ENCODE measurements at regions not wholly inside any gene's neighbourhood (a gene's known extent, or its start where the extent isn't known, plus 50 kb on each side); places are given as distances from the start of the nearest gene placed in this dataset.
"Not testable (repeated sequence)": the region's sequence is repeated elsewhere in the genome, so short reads cannot be mapped to it uniquely, and the experiment has no call there.

DNA sequence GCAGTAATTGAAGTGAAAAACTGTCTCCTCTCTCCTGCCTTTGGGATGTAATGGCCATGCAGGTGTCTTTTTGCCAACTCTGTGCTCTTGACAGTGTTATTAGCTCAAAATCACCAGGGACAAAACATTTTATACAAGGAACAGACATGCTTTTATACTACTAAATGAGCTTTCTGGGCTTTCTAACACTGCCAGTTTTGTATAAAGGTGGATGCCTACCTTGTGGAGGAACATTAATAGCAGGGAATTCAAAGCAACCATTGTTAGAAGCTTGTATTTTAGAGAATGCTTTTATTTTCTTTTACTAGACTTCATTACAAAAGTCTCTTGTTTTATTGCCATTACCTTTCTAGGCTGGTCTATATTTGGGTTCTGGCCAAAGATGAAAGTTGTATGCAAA, 54.7 kb upstream of the ARSJ start:
- H3K27ac ChIP-seq = no peak overlapping the region
- H3K4me1 ChIP-seq (replicated peaks in 1 of 2) = peaks cover 0 to 17% of the 10 kb centered on the region in 2 donors
- in situ Hi-C loops (cut with MboI; ENCODE audit: low pct_unique_long_range_greater_than_20kb in 2 of 9, low sequenced_read_pairs in 9 of 9, unreplicated experiment in 9 of 9) = no loop called here
- no peak for ATAC-seq (replicated peaks in 6 of 8)
- no peak overlapping the region for H3K4me3 ChIP-seq

DNA sequence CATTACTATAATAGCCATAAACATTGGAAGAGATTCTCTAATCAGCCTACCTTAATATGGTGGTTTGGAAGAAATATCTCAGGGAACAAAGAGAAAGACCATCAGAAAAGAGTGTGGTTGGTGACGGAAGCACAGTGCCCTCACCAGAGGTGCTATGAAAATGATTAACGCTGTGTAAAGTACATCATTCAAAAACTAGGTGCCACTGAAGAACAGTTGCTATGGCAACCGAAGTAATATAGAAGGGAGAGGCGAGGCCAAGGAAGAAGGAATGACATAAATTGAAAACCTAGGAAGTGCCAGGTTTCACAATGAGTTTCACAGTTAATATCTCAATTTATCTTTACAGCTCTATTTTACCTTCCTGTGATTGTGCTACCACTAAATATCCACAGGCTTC, 57.0 kb upstream of the ARSJ start:
- peak in 5 of 8 experiments; percentile 38 to 89 (median 64) for ATAC-seq (replicated peaks in 6 of 8)
- Histone ChIP-seq H3K27ac (no peak overlapping the region), H3K4me1 (replicated peaks in 1 of 2) (peaks cover 0 to 17% of the 10 kb centered on the region in 2 donors), H3K4me3 (no peak overlapping the region)
- 58 to 100% (median 80%) methylated on average over 1 to 3 of the region's 4 CpGs for WGBS, 10 experiments
- in situ Hi-C loops (cut with MboI; ENCODE audit: low pct_unique_long_range_greater_than_20kb in 2 of 9, low sequenced_read_pairs in 9 of 9, unreplicated experiment in 9 of 9) = no loop called here

- in situ Hi-C loops (cut with MboI; ENCODE audit: low pct_unique_long_range_greater_than_20kb in 2 of 9, low sequenced_read_pairs in 9 of 9, unreplicated experiment in 9 of 9) = no loop called here
- Histone ChIP-seq H3K27ac (no peak overlapping the region), H3K4me3 (no peak overlapping the region), H3K4me1 (replicated peaks in 1 of 2) (peaks cover 0 to 17% of the 10 kb centered on the region in 2 donors)
- ATAC-seq (replicated peaks in 6 of 8) = peak in 1 of 8 experiments; percentile 12
- WGBS, 10 experiments = 71 to 100% (median 81%) methylated on average over 1 to 5 of the region's 5 CpGs
Measured at GRCh38 chr4:114036864-114037263, 57.4 kb upstream of the ARSJ start.

- no peak overlapping the region for H3K4me3 ChIP-seq
- peaks cover 0 to 17% of the 10 kb centered on the region in 2 donors for H3K4me1 ChIP-seq (replicated peaks in 1 of 2)
- no peak overlapping the region for H3K27ac ChIP-seq
- WGBS, 10 experiments = 100% methylated on average over 1 of the region's 1 CpG; no CpG with 5 or more reads in 7 of the 10 experiments
- in situ Hi-C loops (cut with MboI; ENCODE audit: low pct_unique_long_range_greater_than_20kb in 2 of 9, low sequenced_read_pairs in 9 of 9, unreplicated experiment in 9 of 9) = no loop called here
- ATAC-seq (replicated peaks in 6 of 8) = peak in 1 of 8 experiments; percentile 58
Measured at GRCh38 chr4:114037988-114038387, 58.5 kb upstream of the ARSJ start.

DNA sequence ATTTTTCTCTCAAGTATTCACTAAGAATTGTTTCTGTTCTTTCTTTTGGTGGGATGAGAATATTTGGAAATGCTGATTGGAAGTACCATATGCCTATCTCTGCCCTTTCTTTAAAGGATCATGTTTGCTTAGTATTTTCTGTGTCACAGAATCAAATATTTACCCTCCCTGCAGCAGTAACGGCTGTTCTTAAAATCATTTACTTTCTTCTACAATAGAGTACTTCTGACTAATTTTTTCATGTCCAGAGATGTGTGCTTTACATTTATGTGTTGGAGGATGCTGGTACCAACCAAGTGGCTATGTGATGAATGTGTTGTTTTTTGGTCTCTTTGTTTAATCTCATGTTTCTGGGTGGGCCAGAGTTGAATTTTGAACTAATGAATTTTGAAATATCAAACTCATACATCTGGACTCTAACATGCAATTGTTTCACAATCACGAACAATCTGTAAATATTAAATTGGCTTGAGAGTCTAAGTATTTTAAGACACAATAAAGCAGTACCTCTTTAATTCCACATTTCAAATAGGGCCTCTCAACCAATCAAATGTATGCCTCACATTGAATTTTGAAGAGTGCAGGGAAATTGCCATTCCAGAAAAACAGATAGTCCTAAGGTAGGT, 59.4 kb upstream of the ARSJ start:
- peaks cover 0 to 17% of the 10 kb centered on the region in 2 donors for H3K4me1 ChIP-seq (replicated peaks in 1 of 2)
- ATAC-seq (replicated peaks in 6 of 8) = peak in 1 of 8 experiments; percentile 39
- no peak overlapping the region for H3K27ac ChIP-seq
- in situ Hi-C loops (cut with MboI; ENCODE audit: low pct_unique_long_range_greater_than_20kb in 2 of 9, low sequenced_read_pairs in 9 of 9, unreplicated experiment in 9 of 9) = no loop called here
- H3K4me3 ChIP-seq = no peak overlapping the region
- WGBS, 10 experiments = 10 to 100% (median 80%) methylated on average over 1 to 2 of the region's 2 CpGs

- no peak overlapping the region for H3K4me3 ChIP-seq
- no peak overlapping the region for H3K27ac ChIP-seq
- peak in 3 of 8 experiments; percentile 18 to 54 (median 33) for ATAC-seq (replicated peaks in 6 of 8)
- in situ Hi-C loops (cut with MboI; ENCODE audit: low pct_unique_long_range_greater_than_20kb in 2 of 9, low sequenced_read_pairs in 9 of 9, unreplicated experiment in 9 of 9) = no loop called here
- 50 to 100% (median 80%) methylated on average over 1 to 3 of the region's 3 CpGs; no CpG with 5 or more reads in 3 of the 10 experiments for WGBS, 10 experiments
- peaks cover 0 to 17% of the 10 kb centered on the region in 2 donors for H3K4me1 ChIP-seq (replicated peaks in 1 of 2)
Measured at GRCh38 chr4:114040319-114041116, 61.1 kb upstream of the ARSJ start.

GRCh38 chr4:114041117-114041475, 61.6 kb upstream of the ARSJ start:
- Histone ChIP-seq H3K4me1 (replicated peaks in 1 of 2) (peaks cover 0 to 14% of the 10 kb centered on the region in 2 donors), H3K27ac (no peak overlapping the region), H3K4me3 (no peak overlapping the region)
- in situ Hi-C loops (cut with MboI; ENCODE audit: low pct_unique_long_range_greater_than_20kb in 2 of 9, low sequenced_read_pairs in 9 of 9, unreplicated experiment in 9 of 9) = no loop called here
- peak in 1 of 8 experiments; percentile 31 for ATAC-seq (replicated peaks in 6 of 8)
- WGBS, 10 experiments = 43 to 100% (median 83%) methylated on average over 1 to 2 of the region's 2 CpGs

GRCh38 chr4:114043116-114043515, 63.7 kb upstream of the ARSJ start:
- no peak overlapping the region for H3K27ac ChIP-seq
- no peak for ATAC-seq (replicated peaks in 6 of 8)
- in situ Hi-C loops (cut with MboI; ENCODE audit: low pct_unique_long_range_greater_than_20kb in 2 of 9, low sequenced_read_pairs in 9 of 9, unreplicated experiment in 9 of 9) = no loop called here
- H3K4me1 ChIP-seq (replicated peaks in 1 of 2) = no peaks in the 10 kb centered on the region
- no peak overlapping the region for H3K4me3 ChIP-seq

DNA sequence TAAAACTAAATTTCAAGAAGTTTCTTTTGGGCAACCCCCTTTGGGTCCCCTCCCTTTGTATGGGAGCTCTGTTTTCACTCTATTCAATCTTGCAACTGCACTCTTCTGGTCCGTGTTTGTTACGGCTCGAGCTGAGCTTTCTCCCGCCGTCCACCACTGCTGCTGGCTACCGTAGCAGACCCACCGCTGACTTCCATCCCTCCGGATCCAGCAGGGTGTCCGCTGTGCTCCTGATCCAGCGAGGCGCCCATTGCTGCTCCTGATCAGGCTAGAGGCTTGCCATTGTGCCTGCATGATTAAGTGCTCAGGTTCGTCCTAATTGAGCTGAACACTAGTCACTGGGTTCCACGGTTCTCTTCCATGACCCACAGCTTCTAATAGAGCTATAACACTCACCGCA, 64.9 kb upstream of the ARSJ start:
- H3K27ac ChIP-seq; H3K4me3 ChIP-seq; H3K4me1 ChIP-seq (replicated peaks in 1 of 2); ATAC-seq (replicated peaks in 6 of 8); in situ Hi-C loops (cut with MboI; ENCODE audit: low pct_unique_long_range_greater_than_20kb in 2 of 9, low sequenced_read_pairs in 9 of 9, unreplicated experiment in 9 of 9): not testable (repeated sequence)
- WGBS, 10 experiments = 53 to 100% (median 91%) methylated on average over 1 to 13 of the region's 14 CpGs; no CpG with 5 or more reads in 2 of the 10 experiments

DNA sequence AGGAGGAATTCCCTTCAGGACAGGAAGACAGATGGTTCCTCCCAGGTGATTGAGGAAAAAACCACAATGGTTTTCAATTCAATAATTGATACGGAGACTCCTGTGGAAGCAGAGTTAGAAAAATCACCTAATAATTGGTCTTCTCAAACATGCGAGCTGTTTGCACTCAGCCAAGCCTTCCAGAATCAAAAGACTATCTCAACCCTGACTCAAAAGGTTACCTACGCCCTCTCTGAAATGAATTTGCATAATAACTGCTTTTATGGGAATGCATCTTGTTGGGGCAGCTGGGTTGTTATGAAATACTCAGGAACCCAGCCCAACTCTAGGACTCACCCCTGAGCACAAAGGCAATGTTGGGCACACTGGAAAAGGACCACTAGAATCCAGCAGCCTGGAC, 66.9 kb upstream of the ARSJ start:
- in situ Hi-C loops (cut with MboI; ENCODE audit: low pct_unique_long_range_greater_than_20kb in 2 of 9, low sequenced_read_pairs in 9 of 9, unreplicated experiment in 9 of 9) = no loop called here
- Histone ChIP-seq H3K27ac (no peak overlapping the region), H3K4me3 (no peak overlapping the region), H3K4me1 (replicated peaks in 1 of 2) (no peaks in the 10 kb centered on the region)
- peak in 3 of 8 experiments; percentile 19 to 61 (median 37) for ATAC-seq (replicated peaks in 6 of 8)
- WGBS, 10 experiments = 43 to 100% (median 80%) methylated on average over 1 to 3 of the region's 3 CpGs; no CpG with 5 or more reads in 1 of the 10 experiments

- H3K4me3 ChIP-seq; H3K4me1 ChIP-seq (replicated peaks in 1 of 2); in situ Hi-C loops (cut with MboI; ENCODE audit: low pct_unique_long_range_greater_than_20kb in 2 of 9, low sequenced_read_pairs in 9 of 9, unreplicated experiment in 9 of 9); ATAC-seq (replicated peaks in 6 of 8); H3K27ac ChIP-seq: not testable (repeated sequence)
- WGBS, 10 experiments = 50 to 100% (median 100%) methylated on average over 1 of the region's 3 CpGs; no CpG with 5 or more reads in 7 of the 10 experiments
Measured at GRCh38 chr4:114048154-114048553, 68.7 kb upstream of the ARSJ start.

DNA sequence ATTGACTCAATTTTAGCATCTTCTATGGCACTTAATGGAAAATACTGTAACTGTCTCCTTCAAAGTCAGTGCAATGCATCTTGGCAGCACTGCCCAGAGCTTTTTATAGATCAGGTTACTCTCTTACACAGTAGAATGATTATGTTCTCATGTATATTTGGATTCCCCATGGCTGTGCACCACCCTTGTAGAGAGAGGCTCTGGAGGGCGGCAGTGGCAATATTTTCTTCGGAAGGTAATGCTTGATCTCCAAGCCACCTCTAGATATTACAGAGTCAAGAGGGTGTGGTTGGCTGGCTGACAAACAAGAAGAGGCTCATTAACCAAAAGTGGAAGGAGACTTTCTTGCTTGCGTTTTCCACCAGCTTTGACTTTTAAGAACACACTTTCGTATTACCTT, 72.8 kb upstream of the ARSJ start:
- H3K4me3 ChIP-seq = no peak overlapping the region
- 80 to 100% (median 94%) methylated on average over 1 to 4 of the region's 4 CpGs for WGBS, 10 experiments
- in situ Hi-C loops (cut with MboI; ENCODE audit: low pct_unique_long_range_greater_than_20kb in 2 of 9, low sequenced_read_pairs in 9 of 9, unreplicated experiment in 9 of 9) = loop anchor here in 1 of 9 experiments (25.0 kb wide), 1 partner anchor 265 kb away; no protein-coding TSS in a partner anchor
- H3K27ac ChIP-seq = no peak overlapping the region
- peak in 3 of 8 experiments; percentile 17 to 74 (median 70) for ATAC-seq (replicated peaks in 6 of 8)
- H3K4me1 ChIP-seq (replicated peaks in 1 of 2) = no peaks in the 10 kb centered on the region

DNA sequence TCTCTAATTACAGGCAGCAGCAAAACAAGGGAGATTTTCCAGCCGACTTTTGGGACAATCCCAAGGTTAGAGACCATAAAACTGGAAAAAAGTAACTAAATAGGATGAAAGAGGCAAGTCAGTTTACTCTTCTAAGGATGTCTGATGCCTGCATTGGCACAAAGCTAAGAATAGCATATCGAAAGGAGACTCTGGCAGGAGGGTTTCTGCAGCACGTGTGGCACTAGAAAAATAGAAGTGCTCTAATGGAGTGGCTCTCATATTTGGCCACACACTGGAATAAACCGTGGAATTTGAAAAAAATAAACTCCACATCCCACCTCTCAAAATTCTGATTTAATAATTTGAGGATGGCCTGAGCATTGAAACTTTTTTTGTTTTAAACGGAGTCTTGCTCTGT, 77.2 kb upstream of the ARSJ start:
- Histone ChIP-seq H3K4me3 (no peak overlapping the region), H3K27ac (no peak overlapping the region), H3K4me1 (replicated peaks in 1 of 2) (no peaks in the 10 kb centered on the region)
- ATAC-seq (replicated peaks in 6 of 8) = no peak
- in situ Hi-C loops (cut with MboI; ENCODE audit: low pct_unique_long_range_greater_than_20kb in 2 of 9, low sequenced_read_pairs in 9 of 9, unreplicated experiment in 9 of 9) = loop anchor here in 1 of 9 experiments (25.0 kb wide), 1 partner anchor 269 kb away; no protein-coding TSS in a partner anchor
- 32 to 90% (median 54%) methylated on average over 1 to 5 of the region's 5 CpGs for WGBS, 10 experiments
